Fibroblast of pulmonary artery (primary cell): ENCODE measurements at regions not wholly inside any gene's neighbourhood (a gene's known extent, or its start where the extent isn't known, plus 50 kb on each side); places are given as distances from the start of the nearest gene placed in this dataset.

ENCODE experiments used
- DNase-seq: peaks from one replicate; pipeline ENCODE4 v3.0.0-alpha.2; 2010; ENCODE audit warnings: low read depth
- H3K4me3 ChIP-seq: replicated peaks from 2 replicates; pipeline ENCODE4 v1.5.1; 2011; ENCODE audit warnings: low read depth, mild to moderate bottlenecking, control low read depth, low read length, moderate library complexity
- TF ChIP-seq, protein P1 (sequence below): IDR thresholded peaks from 2 replicates; pipeline ENCODE4 v1.5.1; 2011; ENCODE audit warnings: mild to moderate bottlenecking, control low read depth, low read length, inconsistent platforms; ENCODE audit errors: missing control alignments

DNA sequence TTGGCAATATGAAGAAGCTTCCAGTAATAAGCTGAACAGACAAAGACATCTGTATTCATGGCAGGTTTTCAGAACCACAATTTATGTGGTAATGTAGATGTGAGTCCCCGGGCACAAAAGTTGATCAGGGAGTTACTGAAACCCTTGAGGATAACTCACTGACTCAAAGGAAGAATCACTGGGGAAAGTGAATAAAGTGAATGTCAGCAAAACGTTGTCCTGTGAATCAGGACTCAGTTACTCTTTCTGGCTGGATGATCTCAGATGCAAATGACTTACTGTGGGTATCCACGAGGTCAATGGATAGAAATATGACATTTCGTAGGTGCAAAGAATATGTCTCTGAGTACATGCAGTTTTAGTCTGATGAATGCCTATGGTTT lies 172.8 kb upstream of the CTBP2 start:
- DNase-seq: no peak
- TF ChIP-seq, protein P1, sequence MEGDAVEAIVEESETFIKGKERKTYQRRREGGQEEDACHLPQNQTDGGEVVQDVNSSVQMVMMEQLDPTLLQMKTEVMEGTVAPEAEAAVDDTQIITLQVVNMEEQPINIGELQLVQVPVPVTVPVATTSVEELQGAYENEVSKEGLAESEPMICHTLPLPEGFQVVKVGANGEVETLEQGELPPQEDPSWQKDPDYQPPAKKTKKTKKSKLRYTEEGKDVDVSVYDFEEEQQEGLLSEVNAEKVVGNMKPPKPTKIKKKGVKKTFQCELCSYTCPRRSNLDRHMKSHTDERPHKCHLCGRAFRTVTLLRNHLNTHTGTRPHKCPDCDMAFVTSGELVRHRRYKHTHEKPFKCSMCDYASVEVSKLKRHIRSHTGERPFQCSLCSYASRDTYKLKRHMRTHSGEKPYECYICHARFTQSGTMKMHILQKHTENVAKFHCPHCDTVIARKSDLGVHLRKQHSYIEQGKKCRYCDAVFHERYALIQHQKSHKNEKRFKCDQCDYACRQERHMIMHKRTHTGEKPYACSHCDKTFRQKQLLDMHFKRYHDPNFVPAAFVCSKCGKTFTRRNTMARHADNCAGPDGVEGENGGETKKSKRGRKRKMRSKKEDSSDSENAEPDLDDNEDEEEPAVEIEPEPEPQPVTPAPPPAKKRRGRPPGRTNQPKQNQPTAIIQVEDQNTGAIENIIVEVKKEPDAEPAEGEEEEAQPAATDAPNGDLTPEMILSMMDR: no peak
- no peak overlapping the region for H3K4me3 ChIP-seq

DNA sequence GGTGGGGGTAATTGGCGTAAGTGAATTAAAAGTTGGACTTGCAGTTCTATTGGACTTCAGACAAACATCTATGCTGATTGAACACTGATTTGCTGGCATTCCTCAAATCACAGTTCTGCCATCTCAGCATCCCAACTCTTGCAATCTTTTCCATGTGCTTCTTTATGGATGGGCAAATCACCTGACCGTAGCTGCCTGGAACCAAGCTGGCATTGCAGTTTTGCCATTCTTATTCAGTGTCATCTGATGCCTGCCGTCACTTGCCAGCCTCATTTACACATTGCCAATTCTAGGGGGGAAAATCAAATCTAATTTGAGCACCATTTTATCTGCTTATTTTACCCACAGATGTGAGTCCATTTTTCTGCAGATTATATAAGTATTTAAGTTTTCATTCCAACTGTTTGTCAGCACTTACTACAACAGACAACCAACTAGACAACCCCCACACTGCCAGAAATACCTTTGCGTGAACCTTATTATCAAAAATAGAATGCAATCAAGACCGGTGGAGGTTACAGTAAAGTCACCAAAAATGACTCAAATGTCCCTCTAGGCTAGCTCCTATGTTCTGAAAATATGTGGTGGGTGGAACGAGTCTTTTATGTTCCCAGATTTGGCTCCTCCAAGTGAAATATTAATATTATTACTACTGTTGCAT lies 172.3 kb upstream of the CTBP2 start:
- no peak for DNase-seq
- TF ChIP-seq, protein P1: no peak
- no peak overlapping the region for H3K4me3 ChIP-seq

DNA sequence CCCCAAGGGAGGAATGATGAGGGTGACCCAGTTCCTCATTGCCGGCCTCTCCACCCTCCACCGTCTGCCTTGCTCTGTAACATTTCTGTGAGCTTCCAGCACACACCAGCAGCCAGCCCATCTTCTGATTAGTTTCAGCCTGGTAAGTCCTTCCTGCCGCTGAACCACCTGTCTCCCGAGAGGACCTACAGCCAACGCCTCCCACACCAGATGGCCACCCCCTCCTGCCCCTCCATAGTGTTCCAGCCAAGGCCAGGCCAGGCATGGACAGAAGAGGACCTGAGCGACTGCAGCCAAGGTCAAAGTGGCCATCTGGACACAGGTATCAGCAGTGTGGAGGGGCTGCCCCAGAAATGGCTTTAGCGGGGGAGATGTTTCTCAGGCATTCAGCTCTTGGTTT lies 170.7 kb upstream of the CTBP2 start:
- TF ChIP-seq, protein P1: no peak
- no peak for DNase-seq
- no peak overlapping the region for H3K4me3 ChIP-seq

DNA sequence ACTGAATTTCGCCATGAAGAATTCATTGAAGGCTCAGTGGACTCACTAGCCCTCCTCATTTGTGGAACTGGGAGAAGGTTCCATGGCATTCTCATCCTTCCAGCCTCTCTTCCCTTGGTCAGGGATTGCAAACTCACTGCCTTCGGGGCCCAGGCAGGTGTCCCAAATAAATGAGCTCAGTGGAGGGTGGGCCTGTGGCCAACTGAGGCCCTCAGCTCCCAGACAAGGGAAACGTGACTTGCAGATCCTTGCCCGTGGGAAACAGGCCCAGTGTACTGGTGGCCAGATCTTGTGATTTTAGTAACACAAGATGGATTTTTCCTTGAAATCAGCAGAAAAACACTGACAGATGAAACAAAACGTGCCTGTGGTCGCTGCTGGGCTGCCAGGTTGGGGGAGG lies 168.7 kb upstream of the CTBP2 start:
- TF ChIP-seq, protein P1: no peak
- no peak for DNase-seq

GRCh38 chr10:125325326-125325725 lies 165.0 kb upstream of the CTBP2 start:
- DNase-seq: no peak
- TF ChIP-seq, protein P1: no peak
- no peak overlapping the region for H3K4me3 ChIP-seq

More for the DNA sequence above, 168.7 kb upstream of the CTBP2 start:
- no peak overlapping the region for H3K4me3 ChIP-seq

- no peak for DNase-seq
- H3K4me3 ChIP-seq: no peak overlapping the region
- TF ChIP-seq, protein P1: no peak
Measured at GRCh38 chr10:125316436-125316835, 156.1 kb upstream of the CTBP2 start.

DNA sequence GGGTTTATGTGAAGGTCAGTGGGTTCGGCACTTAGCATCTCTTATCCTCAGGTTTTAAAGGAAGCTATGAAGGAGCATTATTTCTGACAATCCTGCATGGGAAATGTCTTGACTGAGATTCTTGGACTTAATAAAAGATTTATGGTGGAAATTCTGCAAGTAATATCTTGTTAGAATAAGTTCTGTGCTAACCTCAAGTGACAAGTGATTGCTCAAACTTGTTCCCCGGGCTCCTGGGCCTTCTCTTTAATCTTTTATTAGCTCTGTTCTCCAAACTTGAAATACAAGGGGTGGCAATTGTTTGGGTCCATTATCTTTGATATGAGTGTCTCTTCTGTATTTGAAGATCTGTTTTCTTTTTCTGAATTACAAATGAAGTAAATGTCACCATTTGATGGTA lies 140.6 kb upstream of the CTBP2 start:
- no peak for DNase-seq
- no peak overlapping the region for H3K4me3 ChIP-seq
- TF ChIP-seq, protein P1: no peak
